ENCODE measurements at regions not wholly inside any gene's neighbourhood (a gene's known extent, or its start where the extent isn't known, plus 50 kb on each side); places are given as distances from the start of the nearest gene placed in this dataset.
"Not testable (repeated sequence)": the region's sequence is repeated elsewhere in the genome, so short reads cannot be mapped to it uniquely, and the experiment has no call there.

- not testable (repeated sequence) for DNase-seq (ENCODE audit: low read depth in 2 of 2)
Measured at GRCh38 chr14:37785298-37785697, 189.9 kb downstream of the TTC6 start.

DNA sequence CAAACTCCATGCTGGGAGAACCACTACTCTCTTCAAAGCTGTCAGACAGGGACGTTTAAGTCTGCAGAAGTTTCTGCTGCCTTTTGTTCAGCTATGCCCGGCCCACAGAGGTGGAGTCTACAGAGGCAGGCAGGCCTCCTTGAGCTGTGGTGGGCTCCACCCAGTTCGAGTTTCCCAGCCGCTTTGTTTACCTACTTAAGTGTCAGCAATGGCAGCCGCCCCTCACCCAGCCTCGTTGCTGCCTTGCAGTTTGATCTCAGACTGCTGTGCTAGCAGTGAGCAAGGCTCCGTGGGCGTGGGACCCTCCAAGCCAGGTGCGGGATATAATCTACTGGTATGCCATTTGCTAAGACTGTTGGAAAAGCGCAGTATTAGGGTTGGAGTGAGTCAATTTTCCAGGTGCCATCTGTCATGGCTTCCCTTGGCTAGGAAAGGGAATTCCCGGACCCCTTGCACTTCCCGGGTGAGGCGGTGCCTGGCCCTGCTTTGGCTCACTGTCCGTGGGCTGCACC, 190.7 kb downstream of the TTC6 start:
- not testable (repeated sequence) for DNase-seq (ENCODE audit: low read depth in 2 of 2)

DNA sequence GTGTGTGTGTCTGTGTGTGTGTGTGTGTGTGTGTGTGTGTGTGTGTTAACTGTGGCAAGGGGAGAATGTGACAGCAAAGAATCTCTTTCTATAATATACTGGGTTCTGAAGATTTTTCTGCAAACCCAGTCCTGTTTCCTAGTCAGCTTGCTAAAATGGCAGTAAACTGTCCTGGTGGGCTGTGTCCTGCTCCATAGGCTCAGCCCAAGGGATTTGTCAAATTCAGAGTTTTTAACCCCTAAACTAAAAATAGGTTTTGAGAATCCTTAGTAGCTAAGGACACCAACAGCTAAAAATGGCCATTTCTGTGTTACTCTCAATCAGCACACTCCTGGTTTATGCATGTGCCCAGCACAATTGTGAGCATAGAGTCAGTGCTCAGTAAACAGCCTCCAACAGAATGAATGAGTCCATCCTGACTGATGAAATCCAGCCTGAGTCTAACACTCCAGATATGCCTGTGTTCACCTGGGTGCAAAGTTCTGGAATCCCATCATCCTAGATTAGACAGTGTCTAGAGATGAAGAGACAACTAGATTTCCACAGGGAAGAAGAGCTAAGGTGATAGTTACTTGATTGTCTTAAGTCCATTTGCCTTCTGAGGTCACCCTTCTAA, 192.6 kb downstream of the TTC6 start:
- DNase-seq (ENCODE audit: low read depth in 2 of 2), result no peak

DNA sequence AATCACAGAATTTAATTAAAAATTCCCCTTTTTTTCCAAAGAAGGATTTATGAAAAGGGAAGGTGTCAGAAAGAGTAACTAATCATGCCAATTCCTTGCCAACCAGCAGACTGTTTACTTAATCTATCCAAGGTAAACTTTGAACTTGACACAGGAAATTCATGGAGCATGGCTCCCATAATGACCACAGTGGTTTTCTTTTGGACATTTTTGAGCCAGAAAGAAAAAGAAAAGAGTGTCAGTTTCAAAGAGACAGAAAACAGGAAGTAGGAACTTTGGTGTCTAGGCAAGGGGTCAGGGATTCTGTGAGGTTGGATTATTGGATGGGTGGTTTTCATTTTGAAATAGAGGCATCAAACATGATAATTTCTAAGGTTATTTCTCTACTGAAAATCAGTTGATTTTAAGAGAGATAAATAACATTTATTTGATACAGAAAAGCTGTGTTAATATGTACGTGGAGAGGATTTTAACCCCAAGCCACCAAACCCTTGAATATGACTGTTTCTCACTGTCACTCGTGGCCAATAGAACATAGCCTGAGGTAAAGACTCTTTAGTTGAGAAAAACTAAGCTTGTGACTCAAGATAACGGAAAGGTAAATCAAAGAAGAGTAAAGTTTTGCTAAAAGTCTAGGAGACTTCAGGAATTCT, 196.1 kb downstream of the TTC6 start:
- DNase-seq (ENCODE audit: low read depth in 2 of 2), result no peak

DNA sequence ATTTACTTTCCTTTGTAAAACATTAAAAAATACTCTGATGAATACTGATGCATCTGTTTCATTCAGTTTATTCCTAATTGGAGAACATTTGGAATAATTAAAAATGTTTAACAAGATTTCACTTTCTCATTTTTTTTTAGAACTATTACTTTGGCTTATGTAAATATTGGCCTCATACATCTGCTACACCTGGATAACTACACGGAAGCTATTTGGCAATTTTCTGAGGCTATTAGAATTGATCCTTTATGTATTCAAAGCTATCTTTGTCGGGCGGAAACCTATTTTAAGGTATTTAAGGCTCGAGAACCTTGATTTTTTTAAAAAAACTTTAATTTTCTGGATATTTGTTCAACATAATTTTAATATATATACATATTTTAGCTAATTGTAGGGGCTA, 196.7 kb downstream of the TTC6 start:
- no peak for DNase-seq (ENCODE audit: low read depth in 2 of 2)

DNA sequence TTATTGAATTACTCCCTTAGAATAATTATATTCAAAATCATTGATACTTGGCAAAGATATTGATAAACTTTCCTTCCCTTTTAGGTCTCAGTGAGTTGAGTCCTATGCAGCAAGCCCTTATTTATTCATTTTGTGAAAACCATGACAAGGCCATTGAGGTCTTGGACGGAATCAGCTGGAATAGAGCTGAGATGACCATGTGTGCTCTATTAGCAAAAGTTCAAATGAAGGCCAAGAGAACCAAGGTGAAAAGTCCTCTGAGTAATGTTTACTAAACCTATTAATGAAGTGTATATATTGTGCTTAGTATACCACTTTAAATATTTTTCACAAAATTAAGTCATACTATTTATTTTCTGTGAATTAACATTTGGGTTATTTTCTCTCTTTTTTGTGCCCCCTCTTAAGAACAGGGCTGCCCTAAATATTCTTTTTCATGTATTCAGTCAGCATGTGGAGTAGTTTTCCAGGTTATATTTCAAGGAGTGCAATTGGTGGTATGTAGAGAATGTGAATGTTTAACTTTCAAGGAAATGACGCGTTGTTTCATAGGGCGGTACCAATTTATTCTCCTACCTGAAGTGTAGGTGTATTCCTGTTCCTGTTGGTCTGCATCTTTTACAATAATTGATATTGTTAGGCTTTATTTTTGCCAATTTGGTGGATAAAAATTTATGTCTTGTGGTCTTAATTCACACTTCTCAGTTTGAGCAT, 201.4 kb downstream of the TTC6 start:
- DNase-seq (ENCODE audit: low read depth in 2 of 2), result no peak

- DNase-seq (ENCODE audit: low read depth in 2 of 2), result no peak
Measured at GRCh38 chr14:37797675-37798074, 202.2 kb downstream of the TTC6 start.

DNA sequence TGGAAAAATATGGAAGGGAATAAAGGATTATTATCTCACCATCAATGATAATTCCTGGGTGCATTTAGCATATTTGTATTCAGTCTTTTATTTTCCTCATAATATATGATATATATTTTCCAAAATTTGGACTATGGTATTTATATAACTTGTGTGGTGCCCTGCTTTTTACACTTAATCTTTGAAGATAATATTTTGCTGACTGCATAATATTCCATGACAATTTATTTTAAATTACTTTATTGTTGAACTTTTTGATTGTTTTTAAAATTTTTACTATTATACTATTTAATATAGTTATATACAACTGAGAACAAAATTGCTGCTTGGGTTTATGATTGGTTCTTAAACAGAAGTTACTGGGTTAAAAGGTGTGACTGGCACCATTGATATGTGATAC, 212.3 kb downstream of the TTC6 start:
- no peak for DNase-seq (ENCODE audit: low read depth in 2 of 2)

DNA sequence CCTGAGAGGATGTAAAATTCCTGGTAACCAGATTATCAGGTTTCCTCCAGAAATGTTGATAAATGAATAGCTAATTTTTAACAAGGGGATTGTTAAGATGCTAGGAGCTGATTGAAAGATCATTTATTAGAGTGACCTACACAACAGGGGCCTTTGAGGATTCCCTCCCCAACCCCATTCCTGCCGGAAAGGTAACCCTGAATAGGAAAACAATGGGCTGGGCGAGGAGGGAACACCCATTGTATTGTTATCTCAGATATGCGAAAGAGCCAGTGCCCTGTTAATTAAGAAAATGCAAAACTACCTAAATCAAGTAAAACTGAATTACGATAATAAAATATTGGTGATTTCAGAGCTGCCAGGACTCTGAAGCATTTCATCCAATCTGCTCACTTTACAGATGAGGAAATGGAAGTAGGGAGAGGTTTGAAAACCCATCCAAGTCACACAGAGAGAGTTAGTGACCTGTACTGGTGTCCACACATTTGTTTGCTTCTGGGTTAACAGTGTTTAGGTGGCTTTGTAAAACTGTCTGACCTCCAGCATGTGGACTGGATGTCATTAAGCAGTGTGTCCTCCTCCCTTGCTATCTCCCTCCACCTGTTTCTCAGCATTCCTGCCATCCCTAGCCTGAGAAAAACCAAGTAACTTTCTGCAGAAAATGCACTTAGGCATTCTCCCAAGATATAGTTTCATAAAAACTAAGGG, 214.8 kb downstream of the TTC6 start:
- DNase-seq (ENCODE audit: low read depth in 2 of 2), result no peak

GRCh38 chr14:37813732-37814131, 218.3 kb downstream of the TTC6 start:
- no peak for DNase-seq (ENCODE audit: low read depth in 2 of 2)

GRCh38 chr14:37816135-37816534, 220.7 kb downstream of the TTC6 start:
- no peak for DNase-seq (ENCODE audit: low read depth in 2 of 2)

GRCh38 chr14:37816743-37817295, 221.4 kb downstream of the TTC6 start:
- DNase-seq (ENCODE audit: low read depth in 2 of 2), result no peak

GRCh38 chr14:37819155-37820015, 224.0 kb downstream of the TTC6 start:
- DNase-seq (ENCODE audit: low read depth in 2 of 2), result peak; percentile 38 to 45

DNA sequence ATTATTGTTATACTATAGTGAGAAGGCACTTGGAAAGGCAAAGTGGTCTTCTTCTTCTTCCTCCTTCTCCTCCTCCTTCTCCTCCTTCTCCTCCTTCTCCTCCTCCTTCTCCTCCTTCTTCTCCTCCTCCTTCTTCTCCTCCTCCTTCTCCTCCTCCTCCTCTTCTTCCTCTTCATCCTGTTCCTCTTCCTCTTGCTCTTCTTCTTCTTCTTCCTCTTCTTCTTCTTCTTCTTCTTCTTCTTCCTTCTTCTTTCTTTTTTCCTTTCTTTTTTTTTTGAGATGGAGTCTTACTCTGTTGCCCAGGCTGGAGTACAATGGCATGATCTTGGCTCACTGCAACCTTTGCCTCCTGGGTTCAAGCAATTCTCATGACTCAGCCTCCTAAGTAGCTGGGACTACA, 225.4 kb downstream of the TTC6 start:
- not testable (repeated sequence) for DNase-seq (ENCODE audit: low read depth in 2 of 2)

- peak in 1 of 2 experiments; percentile 3 for DNase-seq (ENCODE audit: low read depth in 2 of 2)
Measured at GRCh38 chr14:37824939-37825712, 229.7 kb downstream of the TTC6 start.

DNA sequence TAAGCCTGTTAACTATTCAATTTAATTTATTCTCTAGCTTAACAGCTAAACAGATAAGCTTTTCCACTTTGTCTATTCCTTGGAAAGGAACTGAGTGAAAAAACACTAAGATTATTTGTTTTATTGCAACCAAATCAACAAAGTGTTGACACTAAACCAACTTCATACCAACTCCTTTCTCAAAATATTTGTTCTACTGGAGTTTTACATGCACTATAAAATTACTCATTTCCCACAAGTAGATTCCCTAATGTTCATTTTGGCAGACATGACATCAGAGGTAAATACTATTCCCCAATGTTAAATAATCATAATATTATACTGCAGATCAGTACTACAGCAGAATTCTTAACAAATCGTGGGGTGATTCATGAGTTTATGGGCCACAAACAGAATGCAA, 231.4 kb downstream of the TTC6 start:
- DNase-seq (ENCODE audit: low read depth in 2 of 2), result no peak

GRCh38 chr14:37830271-37830670, 234.8 kb downstream of the TTC6 start:
- DNase-seq (ENCODE audit: low read depth in 2 of 2), result no peak

- DNase-seq (ENCODE audit: low read depth in 2 of 2), result no peak
Measured at GRCh38 chr14:37834275-37834674, 238.8 kb downstream of the TTC6 start.

- not testable (repeated sequence) for DNase-seq (ENCODE audit: low read depth in 2 of 2)
Measured at GRCh38 chr14:37838778-37839177, 243.3 kb downstream of the TTC6 start.

GRCh38 chr14:37841039-37841438, 245.6 kb downstream of the TTC6 start:
- not testable (repeated sequence) for DNase-seq (ENCODE audit: low read depth in 2 of 2)

Data from fibroblast of skin of left quadriceps (primary cell).